K562 (cell line): ENCODE measurements at regions not wholly inside any gene's neighbourhood (a gene's known extent, or its start where the extent isn't known, plus 50 kb on each side); places are given as distances from the start of the nearest gene placed in this dataset.
A peak's percentile ranks its signal among the peaks of the same experiment; 100 is the strongest.

ENCODE experiments used
- ATAC-seq: fragments of 200-7000 bp; cut with Tn5 transposase; 3 replicates; pipeline ENCODE4 v1.9.1; 2020; ENCODE audit warnings: moderate library complexity
- BruUV-seq: library from RNA; stranded (reverse); fragments of 400-500 nt; replicated peaks from 2 replicates; lab custom pipeline; 2021; lab: Mats Ljungman, UMichigan
- CTCF ChIA-PET: fragments of 300-600 bp; formaldehyde crosslinking; extraction: SDS; loops from one replicate; lab custom pipeline; 2021; ENCODE audit warnings: low intra/inter-chr PET ratio; lab: Yijun Ruan, JAX
- POLR2A ChIA-PET: fragments of 300-600, 350-650 bp; sonication (Branson Sonifier 250); formaldehyde crosslinking; extraction: SDS; loops from one replicate; lab custom pipeline; 2021; ENCODE audit warnings: antibody characterized with exemption, inconsistent platforms; lab: Yijun Ruan, JAX
- DNase-seq, 4 experiments: peaks; one replicate each; pipeline versions ENCODE4 v3.0.0 to v3.0.0-alpha.2; 2011 to 2018; ENCODE audit warnings: low spot score in 3 of 4, mixed read lengths in 3 of 4; ENCODE audit errors: extremely low read depth in 1 of 4
- FAIRE-seq: peaks from 2 replicates; lab custom pipeline; 2011; peaks lifted over from hg19 to GRCh38; lab: Jason Lieb, UNC
- H2AFZ ChIP-seq: 2 replicates; pipeline ENCODE4 v1.6.0; 2011; ENCODE audit warnings: low read depth, low read length, control low read depth, inconsistent platforms
- H3K27ac ChIP-seq: fragments of 200-600 bp; 3 replicates; pipeline ENCODE4 v1.8.0; 2011; ENCODE audit warnings: low read depth, mild to moderate bottlenecking, control low read depth, inconsistent platforms, low read length, moderate library complexity, mixed read lengths; ENCODE audit errors: extremely low read depth
- H3K27me3 ChIP-seq, 2 experiments: fragments of 300-600 bp in 1 of 2; 2 replicates in 1 of 2; 3 replicates in 1 of 2; pipeline versions ENCODE4 v1.6.0 to v1.8.0; 2011; ENCODE audit warnings: inconsistent platforms in 2 of 2, low read length in 2 of 2, mild to moderate bottlenecking in 1 of 2, mixed read lengths in 1 of 2, moderate library complexity in 1 of 2; ENCODE audit not compliant: control insufficient read depth in 2 of 2, insufficient read depth in 2 of 2
- H3K36me3 ChIP-seq: fragments of 300-600 bp; 3 replicates; pipeline ENCODE4 v1.8.0; 2011; ENCODE audit warnings: mild to moderate bottlenecking, low read length, inconsistent platforms; ENCODE audit not compliant: control insufficient read depth, insufficient read depth
- H3K4me1 ChIP-seq, 2 experiments: fragments of 200-600 bp in 1 of 2; replicated peaks in 1 of 2; 2 replicates in 1 of 2; 3 replicates in 1 of 2; pipeline versions ENCODE4 v1.5.1 to v1.8.0; 2011; ENCODE audit warnings: inconsistent platforms in 2 of 2, low read length in 2 of 2, mild to moderate bottlenecking in 1 of 2, mixed read lengths in 1 of 2, moderate library complexity in 1 of 2; ENCODE audit not compliant: control insufficient read depth in 2 of 2, insufficient read depth in 2 of 2
- H3K4me2 ChIP-seq: 2 replicates; pipeline ENCODE4 v1.6.1; 2011; ENCODE audit warnings: low read length, control low read depth, inconsistent platforms, mixed read lengths; ENCODE audit not compliant: insufficient read depth
- H3K4me3 ChIP-seq: fragments of 200-600 bp; sonication (generic), shearing (Covaris generic); 2 replicates; pipeline ENCODE4 v1.5.1; 2016; ENCODE audit warnings: control low read depth, inconsistent platforms
- H3K79me2 ChIP-seq: fragments of 200-600 bp; 3 replicates; pipeline ENCODE4 v1.8.0; 2011; ENCODE audit warnings: low read length, inconsistent platforms; ENCODE audit not compliant: control insufficient read depth, insufficient read depth
- H3K9ac ChIP-seq, 2 experiments: 2 replicates each; pipeline versions ENCODE4 v1.6.0 to v1.6.1; 2011; ENCODE audit warnings: low read depth in 2 of 2, low read length in 2 of 2, control low read depth in 1 of 2, inconsistent platforms in 1 of 2, mild to moderate bottlenecking in 1 of 2, mixed read lengths in 1 of 2; ENCODE audit not compliant: insufficient read depth in 1 of 2
- H3K9me1 ChIP-seq: one replicate; pipeline ENCODE4 v1.6.0; 2011; ENCODE audit warnings: inconsistent platforms, mild to moderate bottlenecking, low read length, moderate library complexity; ENCODE audit not compliant: control insufficient read depth, insufficient read depth
- H3K9me3 ChIP-seq: replicated peaks from 2 replicates; pipeline ENCODE4 v1.5.1; 2011; ENCODE audit warnings: low read depth, low read length, inconsistent platforms; ENCODE audit not compliant: control insufficient read depth, insufficient read depth
- H4K20me1 ChIP-seq: replicated peaks from 2 replicates; pipeline ENCODE4 v1.6.1; 2011; ENCODE audit warnings: low read length, inconsistent platforms, mixed read lengths; ENCODE audit not compliant: control insufficient read depth, insufficient read depth
- DMBX1 ChIP-seq: fragments of 250-450 bp; sonication (Bioruptor Pico); IDR thresholded peaks from 2 replicates; pipeline ENCODE4 v1.8.0; 2022; ENCODE audit warnings: inconsistent platforms, mild to moderate bottlenecking, moderate library complexity, borderline replicate concordance
- LEF1 ChIP-seq: fragments of 450-650 bp; IDR thresholded peaks from 2 replicates; pipeline ENCODE4 v1.6.1; 2016; ENCODE audit warnings: mild to moderate bottlenecking
- MCM3 ChIP-seq: fragments of 450-650 bp; IDR thresholded peaks from 2 replicates; pipeline ENCODE4 v1.6.1; 2016
- NR2F6 ChIP-seq: fragments of 450-650 bp; formaldehyde crosslinking; IDR thresholded peaks from 2 replicates; pipeline ENCODE4 v1.4.0; 2020; ENCODE audit warnings: mild to moderate bottlenecking
- POLR3A ChIP-seq: IDR thresholded peaks from 2 replicates; pipeline ENCODE4 v1.6.1; 2011; ENCODE audit warnings: borderline replicate concordance, mild to moderate bottlenecking, moderate library complexity; ENCODE audit not compliant: insufficient read length, insufficient read depth; ENCODE audit errors: extremely low read depth
- POLR3G ChIP-seq: IDR thresholded peaks from 2 replicates; pipeline ENCODE4 v1.6.1; 2011; ENCODE audit not compliant: insufficient read length, insufficient replicate concordance; ENCODE audit errors: extremely low read depth
- SMAD2 ChIP-seq: fragments of 150-350 bp; IDR thresholded peaks from 2 replicates; pipeline ENCODE4 v1.6.1; 2014; ENCODE audit warnings: low read depth, mild to moderate bottlenecking, low read length
- STAT5A ChIP-seq: IDR thresholded peaks from 2 replicates; pipeline ENCODE4 v1.6.1; 2012; ENCODE audit warnings: low read length, inconsistent platforms, borderline replicate concordance
- ZNF184 ChIP-seq: sonication (generic); formaldehyde crosslinking; IDR thresholded peaks from 2 replicates; pipeline ENCODE4 v1.5.0; 2020; ENCODE audit warnings: missing genetic modification reagents
- ZNF384 ChIP-seq: IDR thresholded peaks from 2 replicates; pipeline ENCODE4 v1.6.1; 2012; ENCODE audit warnings: low read depth, low read length, improper control_type of control experiment
- ZNF407 ChIP-seq: fragments of 450-650 bp; IDR thresholded peaks from 2 replicates; pipeline ENCODE4 v1.6.1; 2016; ENCODE audit warnings: low read depth
- WGBS: fragments of 100-300 bp; shearing (Covaris generic); methylation state at CpG from one replicate; pipeline ENCODE4 v1.1.6; 2016; ENCODE audit warnings: low coverage, mixed read lengths; ENCODE audit not compliant: insufficient coverage; ENCODE audit errors: missing lambda C conversion rate; 5-methylcytosine and 5-hydroxymethylcytosine counted together
- in situ Hi-C: fragments of 300-500 bp; cut with MboI; formaldehyde crosslinking; loops from 4 replicates; pipeline ENCODE4 v1.15.0; 2018; ENCODE audit warnings: inconsistent platforms, mixed read lengths
- intact Hi-C: fragments of 100-400 bp; cut with micrococcal nuclease; formaldehyde crosslinking; loops from 2 replicates; pipeline ENCODE4 v1.14.2; 2022

GRCh38 chr4:182175788-182176519, 67.2 kb upstream of the TENM3 start:
- no peaks in the 10 kb centered on the region for H3K27me3 ChIP-seq
- no peak overlapping the region for H2AFZ ChIP-seq
- H3K27ac ChIP-seq = no peak overlapping the region
- H3K36me3 ChIP-seq = no peaks in the 10 kb centered on the region
- no peak overlapping the region for H3K4me2 ChIP-seq
- FAIRE-seq = no peak
- in situ Hi-C loops = no loop called here
- H3K4me1 ChIP-seq = no peaks in the 10 kb centered on the region
- H4K20me1 ChIP-seq = no peaks in the 10 kb centered on the region
- H3K4me3 ChIP-seq = no peak overlapping the region
- BruUV-seq = no TSS peak
- 2% methylated on average over 19 of the region's 19 CpGs for WGBS
- intact Hi-C loops = no loop called here
- ATAC-seq = 0 out of 3 replicates have a peak, but pooled peaks have one; percentile 31
- H3K9me3 ChIP-seq = no peaks in the 10 kb centered on the region
- H3K79me2 ChIP-seq = no peaks in the 10 kb centered on the region
- no peaks in the 10 kb centered on the region for H3K9me1 ChIP-seq
- CTCF ChIA-PET = no interaction called here
- POLR2A ChIA-PET = interaction anchor here (0.6 to 0.7 kb wide), 2 partner anchors 85 to 506 kb away, joined by 3 read pairs; no protein-coding TSS in a partner anchor
- H3K9ac ChIP-seq = no peak overlapping the region
- DNase-seq = no peak
- no peak for TF ChIP-seq DMBX1 (CRISPR knock-in tag)
- TF ChIP-seq POLR3A = no peak
- TF ChIP-seq ZNF384 = no peak
- TF ChIP-seq ZNF407 = no peak
- no peak for TF ChIP-seq STAT5A
- TF ChIP-seq NR2F6 (CRISPR knock-in tag) = no peak
- no peak for TF ChIP-seq ZNF184
- TF ChIP-seq MCM3 = no peak
- TF ChIP-seq LEF1 = no peak
- TF ChIP-seq SMAD2 = no peak
- TF ChIP-seq POLR3G = no peak
